ENCODE measurements at regions not wholly inside any gene's neighbourhood (a gene's known extent, or its start where the extent isn't known, plus 50 kb on each side); places are given as distances from the start of the nearest gene placed in this dataset.
"Not testable (repeated sequence)": the region's sequence is repeated elsewhere in the genome, so short reads cannot be mapped to it uniquely, and the experiment has no call there.

- not testable (repeated sequence) for TF ChIP-seq POLR2A, CTCF (IDR thresholded peaks at IDR 0.05)
Observed at GRCh38 chr5:54864911-54865515, 120.4 kb downstream of the ESM1 start.

Measured in Peyer's patch (tissue), 4 donors.